Hematopoietic multipotent progenitor cell treated with erythropoietin and hydrocortisone succinate and interleukin-3 and kit ligand, for 8 days (in vitro differentiated cells): ENCODE measurements at regions not wholly inside any gene's neighbourhood (a gene's known extent, or its start where the extent isn't known, plus 50 kb on each side); places are given as distances from the start of the nearest gene placed in this dataset.

ENCODE experiments used
- DNase-seq: peaks from one replicate; pipeline ENCODE4 v3.0.0-alpha.2; 2015

GRCh38 chr4:189445613-189446012 is 495.1 kb upstream of the FRG1 start:
- no peak for DNase-seq

GRCh38 chr4:189463734-189464133 is 476.9 kb upstream of the FRG1 start:
- no peak for DNase-seq

- no peak for DNase-seq
Measured at GRCh38 chr4:189494407-189494806, 446.3 kb upstream of the FRG1 start.

GRCh38 chr4:189497516-189497915 is 443.2 kb upstream of the FRG1 start:
- no peak for DNase-seq

GRCh38 chr4:189497996-189498395 is 442.7 kb upstream of the FRG1 start:
- DNase-seq, result no peak

GRCh38 chr4:189498457-189498856 is 442.2 kb upstream of the FRG1 start:
- DNase-seq, result no peak

- DNase-seq, result no peak
Measured at GRCh38 chr4:189499696-189500095, 441.0 kb upstream of the FRG1 start.

GRCh38 chr4:189500970-189501369 is 439.7 kb upstream of the FRG1 start:
- DNase-seq, result no peak

- DNase-seq, result no peak
Measured at GRCh38 chr4:189502841-189503435, 437.7 kb upstream of the FRG1 start.

- DNase-seq, result no peak
Measured at GRCh38 chr4:189504220-189504619, 436.5 kb upstream of the FRG1 start.

GRCh38 chr4:189505380-189505779 is 435.3 kb upstream of the FRG1 start:
- no peak for DNase-seq

GRCh38 chr4:189506080-189506479 is 434.6 kb upstream of the FRG1 start:
- no peak for DNase-seq

GRCh38 chr4:189507060-189507459 is 433.6 kb upstream of the FRG1 start:
- no peak for DNase-seq

GRCh38 chr4:189510601-189511000 is 430.1 kb upstream of the FRG1 start:
- no peak for DNase-seq

GRCh38 chr4:189511581-189511980 is 429.1 kb upstream of the FRG1 start:
- no peak for DNase-seq

- no peak for DNase-seq
Measured at GRCh38 chr4:189513421-189513820, 427.3 kb upstream of the FRG1 start.

GRCh38 chr4:189514209-189514608 is 426.5 kb upstream of the FRG1 start:
- DNase-seq, result no peak

- no peak for DNase-seq
Measured at GRCh38 chr4:189516902-189517301, 423.8 kb upstream of the FRG1 start.

GRCh38 chr4:189519186-189519585 is 421.5 kb upstream of the FRG1 start:
- DNase-seq, result no peak

GRCh38 chr4:189525304-189525703 is 415.4 kb upstream of the FRG1 start:
- no peak for DNase-seq

- no peak for DNase-seq
Measured at GRCh38 chr4:189530848-189531247, 409.8 kb upstream of the FRG1 start.

GRCh38 chr4:189533603-189534002 is 407.1 kb upstream of the FRG1 start:
- no peak for DNase-seq

- no peak for DNase-seq
Measured at GRCh38 chr4:189547559-189547958, 393.1 kb upstream of the FRG1 start.

- no peak for DNase-seq
Measured at GRCh38 chr4:189548484-189549125, 392.1 kb upstream of the FRG1 start.
